H1 (cell line): ENCODE measurements at regions not wholly inside any gene's neighbourhood (a gene's known extent, or its start where the extent isn't known, plus 50 kb on each side); places are given as distances from the start of the nearest gene placed in this dataset.

Experiments
- CTCF ChIA-PET: fragments of 300-600 bp; sonication (Branson Sonifier 250); formaldehyde crosslinking; loops from one replicate; lab custom pipeline; 2021; ENCODE audit not compliant: partially characterized antibody; lab: Charles Lee
- POLR2A ChIA-PET: fragments of 300-600 bp; sonication (Branson Sonifier 250); formaldehyde crosslinking; loops from one replicate; lab custom pipeline; 2021; ENCODE audit warnings: inconsistent platforms; ENCODE audit not compliant: partially characterized antibody; lab: Charles Lee
- DNase-seq, 2 experiments: peaks; one replicate each; pipeline versions ENCODE4 v3.0.0 to v3.0.0-alpha.2; 2010 to 2022; ENCODE audit warnings: low spot score in 2 of 2, low read depth in 1 of 2, mixed read lengths in 1 of 2
- FAIRE-seq: peaks from 2 replicates; lab custom pipeline; 2011; peaks lifted over from hg19 to GRCh38; lab: Jason Lieb, UNC
- H2AFZ ChIP-seq: 2 replicates; pipeline ENCODE4 v1.8.1; 2012; ENCODE audit warnings: low read length, inconsistent platforms
- H2AK5ac ChIP-seq: 2 replicates; pipeline ENCODE4 v1.6.1; 2013; ENCODE audit warnings: low read depth, low read length
- H2BK120ac ChIP-seq: replicated peaks from 2 replicates; pipeline ENCODE3; 2013; ENCODE audit warnings: low read depth, low read length, inconsistent platforms
- H2BK12ac ChIP-seq: 2 replicates; pipeline ENCODE4 v1.6.1; 2013; ENCODE audit warnings: low read depth, low read length
- H2BK15ac ChIP-seq: 2 replicates; pipeline ENCODE4 v1.6.1; 2013; ENCODE audit warnings: low read length
- H2BK20ac ChIP-seq: 2 replicates; pipeline ENCODE4 v1.6.1; 2013; ENCODE audit warnings: low read length
- H2BK5ac ChIP-seq: 2 replicates; pipeline ENCODE4 v1.6.1; 2013; ENCODE audit warnings: low read depth, low read length
- H3K14ac ChIP-seq: 2 replicates; pipeline ENCODE4 v1.6.1; 2013; ENCODE audit warnings: inconsistent platforms; ENCODE audit not compliant: insufficient read length
- H3K18ac ChIP-seq: 2 replicates; pipeline ENCODE4 v1.6.1; 2013; ENCODE audit warnings: low read length; ENCODE audit errors: extremely low read depth
- H3K23ac ChIP-seq: 2 replicates; pipeline ENCODE4 v1.6.1; 2013; ENCODE audit warnings: inconsistent platforms; ENCODE audit not compliant: insufficient read length
- H3K23me2 ChIP-seq: 2 replicates; pipeline ENCODE4 v1.6.1; 2013; ENCODE audit warnings: low read depth, low read length
- H3K27ac ChIP-seq: 2 replicates; pipeline ENCODE4 v1.6.1; 2011; ENCODE audit warnings: low read depth, low read length, inconsistent platforms
- H3K27me3 ChIP-seq, 4 experiments: replicated peaks in 1 of 4; 1 replicate in 1 of 4; 2 replicates in 3 of 4; pipeline versions ENCODE4 v1.6.1 to v1.8.1; 2011 to 2013; ENCODE audit warnings: low read length in 3 of 4, mild to moderate bottlenecking in 3 of 4, inconsistent platforms in 2 of 4, mixed read lengths in 2 of 4, moderate library complexity in 1 of 4; ENCODE audit not compliant: control insufficient read depth in 3 of 4, insufficient read depth in 3 of 4; ENCODE audit errors: extremely low read depth in 1 of 4
- H3K36me3 ChIP-seq, 4 experiments: 2 replicates each; pipeline versions ENCODE4 v1.6.1 to v1.8.1; 2011 to 2013; ENCODE audit warnings: mild to moderate bottlenecking in 4 of 4, low read length in 3 of 4, moderate library complexity in 2 of 4, control low read depth in 1 of 4, inconsistent platforms in 1 of 4; ENCODE audit not compliant: insufficient read depth in 4 of 4, control insufficient read depth in 2 of 4
- H3K4ac ChIP-seq: replicated peaks from 2 replicates; pipeline ENCODE3; 2013; ENCODE audit warnings: low read length, low read depth, mixed read lengths, inconsistent platforms; ENCODE audit not compliant: insufficient read length
- H3K4me1 ChIP-seq, 4 experiments: replicated peaks in 1 of 4; 1 replicate in 1 of 4; 2 replicates in 3 of 4; pipeline versions ENCODE4 v1.6.1 to v1.8.1; 2011 to 2013; ENCODE audit warnings: low read length in 3 of 4, inconsistent platforms in 2 of 4, mixed read lengths in 1 of 4; ENCODE audit not compliant: insufficient read depth in 4 of 4, control insufficient read depth in 3 of 4
- H3K4me2 ChIP-seq, 2 experiments: 2 replicates each; pipeline versions ENCODE4 v1.6.1 to v1.8.1; 2011 to 2013; ENCODE audit warnings: low read depth in 2 of 2, low read length in 2 of 2, control low read depth in 1 of 2, inconsistent platforms in 1 of 2, mild to moderate bottlenecking in 1 of 2; ENCODE audit not compliant: insufficient read depth in 1 of 2
- H3K4me3 ChIP-seq, 4 experiments: fragments of 200-600, 300-600 bp in 1 of 4; sonication (generic), shearing (Covaris generic), sonication (Bioruptor Twin) in 1 of 4; 2 replicates each; pipeline versions ENCODE4 v1.5.1 to v1.8.1; 2011 to 2016; ENCODE audit warnings: low read length in 4 of 4, low read depth in 3 of 4, control low read depth in 2 of 4, inconsistent platforms in 2 of 4, mild to moderate bottlenecking in 2 of 4, mixed read lengths in 1 of 4, moderate library complexity in 1 of 4; ENCODE audit not compliant: insufficient read depth in 2 of 4; ENCODE audit errors: extremely low read depth in 1 of 4
- H3K56ac ChIP-seq: replicated peaks from 2 replicates; pipeline ENCODE3; 2013; ENCODE audit warnings: low read depth, mild to moderate bottlenecking, mixed read lengths, low read length, inconsistent platforms; ENCODE audit not compliant: insufficient read length
- H3K79me1 ChIP-seq: 2 replicates; pipeline ENCODE4 v1.6.1; 2013; ENCODE audit warnings: low read depth, low read length, control low read depth
- H3K79me2 ChIP-seq, 2 experiments: 2 replicates each; pipeline versions ENCODE4 v1.6.1 to v1.8.1; 2012 to 2013; ENCODE audit warnings: low read length in 2 of 2, mild to moderate bottlenecking in 2 of 2, inconsistent platforms in 1 of 2; ENCODE audit not compliant: insufficient read depth in 2 of 2, control insufficient read depth in 1 of 2
- H3K9ac ChIP-seq, 4 experiments: replicated peaks in 1 of 4; 1 replicate in 1 of 4; 2 replicates in 3 of 4; pipeline versions ENCODE4 v1.6.1 to v1.8.1; 2011 to 2013; ENCODE audit warnings: low read depth in 3 of 4, low read length in 3 of 4, control low read depth in 2 of 4, mild to moderate bottlenecking in 2 of 4, moderate library complexity in 2 of 4, inconsistent platforms in 1 of 4; ENCODE audit errors: extremely low read depth in 1 of 4
- H3K9me3 ChIP-seq, 2 experiments: 2 replicates each; pipeline versions ENCODE4 v1.6.1 to v1.8.1; 2012 to 2013; ENCODE audit warnings: mild to moderate bottlenecking in 2 of 2, moderate library complexity in 2 of 2, control low read depth in 1 of 2, inconsistent platforms in 1 of 2, low read depth in 1 of 2, low read length in 1 of 2, mixed read lengths in 1 of 2; ENCODE audit not compliant: insufficient read depth in 2 of 2
- H4K20me1 ChIP-seq, 2 experiments: replicated peaks in 1 of 2; 2 replicates each; pipeline versions ENCODE3 to v1.8.1; 2011 to 2013; ENCODE audit warnings: inconsistent platforms in 2 of 2, low read length in 2 of 2, mild to moderate bottlenecking in 1 of 2; ENCODE audit not compliant: insufficient read depth in 2 of 2, control insufficient read depth in 1 of 2
- H4K5ac ChIP-seq: 2 replicates; pipeline ENCODE4 v1.6.1; 2013; ENCODE audit warnings: low read length, low read depth, mixed read lengths, inconsistent platforms; ENCODE audit not compliant: insufficient read length
- H4K8ac ChIP-seq: 2 replicates; pipeline ENCODE4 v1.8.0; 2013; ENCODE audit warnings: mild to moderate bottlenecking, moderate library complexity, low read length, inconsistent platforms; ENCODE audit not compliant: insufficient read depth; ENCODE audit errors: extremely low read depth
- H4K91ac ChIP-seq: replicated peaks from 2 replicates; pipeline ENCODE3; 2013; ENCODE audit warnings: low read length, mixed read lengths, inconsistent platforms; ENCODE audit not compliant: insufficient read length
- ASH2L ChIP-seq: fragments of 200-600, 300-600 bp; sonication (generic); IDR thresholded peaks from one replicate; pipeline ENCODE4 v1.7.1; 2017; ENCODE audit warnings: low read length
- CTCF ChIP-seq, 3 experiments: IDR thresholded peaks; 1 replicate in 2 of 3; 2 replicates in 1 of 3; pipeline versions ENCODE4 v1.5.1 to v1.6.1; 2011; ENCODE audit warnings: low read length in 3 of 3, mild to moderate bottlenecking in 3 of 3, inconsistent platforms in 2 of 3, low read depth in 1 of 3, moderate library complexity in 1 of 3; ENCODE audit not compliant: insufficient read depth in 1 of 3; ENCODE audit errors: control extremely low read depth in 1 of 3
- E2F6 ChIP-seq: IDR thresholded peaks from 2 replicates; pipeline ENCODE4 v1.6.1; 2012; ENCODE audit warnings: inconsistent platforms
- MAFK ChIP-seq: IDR thresholded peaks from 2 replicates; pipeline ENCODE4 v1.6.1; 2012; ENCODE audit warnings: low read depth, mild to moderate bottlenecking, improper control_type of control experiment, low read length
- MAX ChIP-seq: IDR thresholded peaks from 2 replicates; pipeline ENCODE4 v1.6.1; 2012; ENCODE audit warnings: inconsistent platforms
- RNF2 ChIP-seq: fragments of 200-900, 300-1000 bp; sonication (generic); IDR thresholded peaks from 2 replicates; pipeline ENCODE4 v1.7.1; 2016; ENCODE audit warnings: borderline replicate concordance, low read depth, mild to moderate bottlenecking, antibody characterized with exemption, low read length; ENCODE audit not compliant: poor library complexity, severe bottlenecking; ENCODE audit errors: missing control alignments
- SIN3A ChIP-seq, 2 experiments: IDR thresholded peaks in 1 of 2; conservative IDR thresholded peaks in 1 of 2; 2 replicates each; pipeline ENCODE4 v1.6.1; 2011 to 2012; ENCODE audit warnings: low read length in 2 of 2, improper control_type of control experiment in 1 of 2, low read depth in 1 of 2, mild to moderate bottlenecking in 1 of 2
- WGBS, 2 experiments: shearing (Covaris generic) in 1 of 2; methylation state at CpG; one replicate each; pipeline versions ENCODE4 v1.1.6 to v1.1.7; 2013 to 2015; ENCODE audit warnings: low lambda C conversion rate in 2 of 2, mixed read lengths in 2 of 2, inconsistent platforms in 1 of 2, low coverage in 1 of 2, missing lambda C conversion rate in 1 of 2; ENCODE audit not compliant: insufficient replicate concordance in 2 of 2, insufficient coverage in 1 of 2, insufficient read length in 1 of 2; ENCODE audit errors: extremely low coverage in 1 of 2, missing lambda C conversion rate in 1 of 2; 5-methylcytosine and 5-hydroxymethylcytosine counted together

GRCh38 chr18:47427923-47428637, 176.6 kb upstream of the SKOR2 start:
- no peak overlapping the region for H2AFZ ChIP-seq
- H3K23me2 ChIP-seq, result no peaks in the 10 kb centered on the region
- H3K4ac ChIP-seq, result no peak overlapping the region
- H3K36me3 ChIP-seq, result no peaks in the 10 kb centered on the region
- no peak overlapping the region for H3K56ac ChIP-seq
- no peak overlapping the region for H3K4me3 ChIP-seq
- peaks cover 2 to 17% (median 11%) of the 10 kb centered on the region in 4 experiments; a peak in 6 of 7 replicates for H3K27me3 ChIP-seq
- H3K23ac ChIP-seq, result no peak overlapping the region
- FAIRE-seq, result no peak
- no peak overlapping the region for H3K27ac ChIP-seq
- H3K4me2 ChIP-seq, result no peak overlapping the region
- no peak for DNase-seq
- no peak overlapping the region for H3K9ac ChIP-seq
- H3K9me3 ChIP-seq, result no peaks in the 10 kb centered on the region
- H4K8ac ChIP-seq, result no peak overlapping the region
- H4K91ac ChIP-seq, result no peak overlapping the region
- CTCF ChIA-PET, result interaction anchor here (0.6 to 2.8 kb wide), 5 partner anchors 10 to 329 kb away, joined by 3 to 9 read pairs (median 4); no protein-coding TSS in a partner anchor
- no peaks in the 10 kb centered on the region for H3K79me2 ChIP-seq
- TF ChIP-seq MAFK (no peak), RNF2 (no peak), E2F6 (no peak), ASH2L (no peak), SIN3A (conservative IDR thresholded peaks at IDR 0.05 in 1 of 2, IDR thresholded peaks at IDR 0.05 in 1 of 2; ENCODE audit: low read depth in 1 of 2, low read length in 2 of 2) (no peak), CTCF (IDR thresholded peaks at IDR 0.05; ENCODE audit: control extremely low read depth in 1 of 3, insufficient read depth in 1 of 3, low read depth in 1 of 3, low read length in 3 of 3) (no peak), MAX (no peak)
- H4K20me1 ChIP-seq, result no peaks in the 10 kb centered on the region
- no peak overlapping the region for H2AK5ac ChIP-seq
- H2BK5ac ChIP-seq, result no peak overlapping the region
- no peak overlapping the region for H2BK15ac ChIP-seq
- no peaks in the 10 kb centered on the region; the same call in 1 of the 2 replicates for H3K79me1 ChIP-seq
- no peak overlapping the region for H3K14ac ChIP-seq
- no peak overlapping the region for H2BK120ac ChIP-seq
- 89% methylated on average over 10 of the region's 10 CpGs; no CpG with 5 or more reads in 1 of the 2 experiments for WGBS, 2 experiments
- H4K5ac ChIP-seq, result no peak overlapping the region
- H2BK12ac ChIP-seq, result no peak overlapping the region
- H2BK20ac ChIP-seq, result no peak overlapping the region
- no peak overlapping the region for H3K18ac ChIP-seq
- POLR2A ChIA-PET, result no interaction called here
- H3K4me1 ChIP-seq, result no peaks in the 10 kb centered on the region
